ENCODE measurements at regions not wholly inside any gene's neighbourhood (a gene's known extent, or its start where the extent isn't known, plus 50 kb on each side); places are given as distances from the start of the nearest gene placed in this dataset.

- DNase-seq (ENCODE audit: low read depth in 3 of 3, low spot score in 1 of 3) = no peak
Measured at GRCh38 chr20:50372770-50373088, 137.5 kb upstream of the PTPN1 start.

- no peak for DNase-seq (ENCODE audit: low read depth in 3 of 3, low spot score in 1 of 3)
Measured at GRCh38 chr20:50373674-50374286, 136.4 kb upstream of the PTPN1 start.

DNA sequence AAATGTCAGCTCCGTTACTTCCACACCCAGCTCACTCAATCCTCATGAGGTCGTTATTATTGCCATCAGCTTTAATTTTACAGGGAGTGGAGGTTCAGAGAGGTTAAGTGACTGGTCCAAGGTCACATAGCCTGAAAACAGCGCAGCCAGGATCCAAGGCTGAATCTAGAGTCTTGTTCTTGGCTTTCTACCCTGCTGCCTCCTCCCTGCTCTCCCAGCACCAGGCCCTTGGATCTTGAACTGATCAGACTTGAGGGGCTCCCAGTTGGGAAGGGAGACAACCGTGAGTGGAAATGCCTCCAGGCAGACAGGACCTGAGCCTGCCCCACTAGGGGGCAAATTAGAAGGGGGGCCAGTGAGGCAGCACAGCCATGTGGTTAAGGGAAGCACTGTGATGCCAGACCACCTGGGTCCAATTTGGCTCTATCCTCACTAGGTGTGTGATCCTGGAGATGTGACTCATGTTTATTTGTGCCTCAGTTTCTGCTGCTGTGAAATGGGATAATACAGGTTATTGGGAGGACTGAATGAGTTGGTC lies 135.6 kb upstream of the PTPN1 start:
- no peak for DNase-seq (ENCODE audit: low read depth in 3 of 3, low spot score in 1 of 3)

GRCh38 chr20:50376179-50376887 lies 133.8 kb upstream of the PTPN1 start:
- no peak for DNase-seq (ENCODE audit: low read depth in 3 of 3, low spot score in 1 of 3)

- no peak for DNase-seq (ENCODE audit: low read depth in 3 of 3, low spot score in 1 of 3)
Measured at GRCh38 chr20:50376888-50377459, 133.2 kb upstream of the PTPN1 start.

- DNase-seq (ENCODE audit: low read depth in 3 of 3, low spot score in 1 of 3) = no peak
Measured at GRCh38 chr20:50378170-50379000, 131.8 kb upstream of the PTPN1 start.

- no peak for DNase-seq (ENCODE audit: low read depth in 3 of 3, low spot score in 1 of 3)
Measured at GRCh38 chr20:50379049-50379990, 130.9 kb upstream of the PTPN1 start.

- no peak for DNase-seq (ENCODE audit: low read depth in 3 of 3, low spot score in 1 of 3)
Measured at GRCh38 chr20:50379991-50380696, 130.0 kb upstream of the PTPN1 start.

DNA sequence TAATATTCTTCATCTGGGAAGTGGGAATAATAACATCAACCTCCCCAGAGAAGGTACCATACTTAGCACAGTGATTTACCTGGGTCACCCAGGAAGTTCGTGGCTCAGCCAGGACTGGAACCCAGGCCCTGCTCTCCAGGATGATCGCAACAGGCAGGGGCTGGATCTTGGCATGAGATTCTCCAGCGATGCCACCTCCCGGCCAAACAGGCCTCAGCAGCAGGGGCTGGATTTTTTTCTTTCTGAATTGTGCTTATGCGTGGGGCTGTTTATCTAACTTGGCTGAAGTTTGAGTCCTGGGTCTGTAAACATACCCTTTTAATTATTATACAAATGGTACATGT lies 129.5 kb upstream of the PTPN1 start:
- DNase-seq (ENCODE audit: low read depth in 3 of 3, low spot score in 1 of 3) = no peak

DNA sequence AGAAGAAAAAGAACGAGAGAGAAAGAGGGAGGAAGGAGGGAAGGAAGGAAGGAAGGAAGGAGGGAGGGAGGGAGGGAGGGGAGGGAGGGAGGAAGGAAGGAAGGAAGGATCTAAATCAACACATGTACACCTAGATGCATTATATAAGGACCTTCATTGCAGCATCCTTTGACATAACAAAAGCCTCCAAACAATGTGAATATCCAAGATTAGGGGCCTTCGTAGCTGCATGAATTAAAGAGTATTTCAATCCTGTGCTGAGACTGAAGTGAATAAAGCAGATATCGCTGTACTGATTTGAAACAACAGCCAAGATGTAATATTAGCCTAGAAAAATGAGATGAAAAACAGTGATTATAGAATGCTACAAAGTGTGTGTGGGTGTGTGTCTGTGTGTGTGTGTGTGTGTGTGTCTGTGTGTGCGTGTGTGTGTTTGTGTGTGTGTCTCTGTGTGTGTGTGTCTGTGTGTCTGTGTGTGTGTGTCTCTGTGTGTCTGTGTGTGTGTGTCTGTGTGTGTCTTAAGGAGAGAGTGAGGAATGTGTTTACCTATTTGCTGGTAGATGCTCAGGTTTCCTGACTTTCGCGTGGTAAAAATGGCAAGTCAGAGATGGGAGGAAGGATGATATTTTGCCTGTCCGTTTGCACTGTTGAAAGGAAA lies 129.0 kb upstream of the PTPN1 start:
- no peak for DNase-seq (ENCODE audit: low read depth in 3 of 3, low spot score in 1 of 3)

- DNase-seq (ENCODE audit: low read depth in 3 of 3, low spot score in 1 of 3) = no peak
Measured at GRCh38 chr20:50381771-50382593, 128.2 kb upstream of the PTPN1 start.

DNA sequence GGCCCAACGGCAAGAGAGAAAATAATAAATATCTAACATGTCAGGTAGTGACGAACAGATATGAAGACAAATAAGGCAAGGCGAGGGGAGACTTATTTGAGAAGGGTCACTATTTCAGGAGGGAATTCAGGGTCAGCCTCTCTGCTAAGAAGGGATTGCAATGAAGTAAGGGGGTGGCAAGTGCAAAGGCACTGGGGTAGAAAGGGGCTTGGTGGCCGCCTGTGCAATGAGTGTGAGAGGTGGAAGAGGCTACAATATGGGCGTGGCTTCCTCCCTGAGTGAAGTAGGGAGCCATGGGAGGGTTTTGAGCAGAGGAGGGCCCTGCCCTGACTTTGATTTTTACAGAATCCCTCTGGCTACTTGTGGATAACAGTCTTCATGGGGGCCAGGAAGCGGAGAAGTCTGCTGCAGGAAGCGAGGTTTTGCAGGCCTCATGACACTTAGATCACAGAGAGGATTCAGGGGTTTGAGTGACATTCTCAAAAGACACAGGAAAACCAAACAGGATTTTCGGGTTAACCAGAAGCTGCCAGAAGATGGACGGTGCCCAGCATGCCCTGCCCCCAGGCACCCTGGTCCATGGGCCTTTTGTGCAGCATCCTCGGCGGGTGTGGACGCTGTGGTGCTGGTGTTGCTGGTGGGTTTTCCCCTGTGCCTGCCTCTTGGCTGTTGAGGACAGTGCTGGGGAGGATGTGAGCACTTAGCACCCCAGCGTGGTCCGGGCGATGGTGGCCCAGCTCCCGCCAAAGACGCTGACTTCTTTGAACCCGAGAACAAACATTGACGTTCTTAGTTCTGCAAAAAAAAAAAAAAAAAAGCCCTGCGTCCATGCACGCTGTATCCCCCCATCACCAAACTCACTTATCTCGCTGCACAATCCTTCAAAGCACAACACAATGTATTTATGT lies 124.2 kb upstream of the PTPN1 start:
- peak in 1 of 3 donors; percentile 11 for DNase-seq (ENCODE audit: low read depth in 3 of 3, low spot score in 1 of 3)

DNA sequence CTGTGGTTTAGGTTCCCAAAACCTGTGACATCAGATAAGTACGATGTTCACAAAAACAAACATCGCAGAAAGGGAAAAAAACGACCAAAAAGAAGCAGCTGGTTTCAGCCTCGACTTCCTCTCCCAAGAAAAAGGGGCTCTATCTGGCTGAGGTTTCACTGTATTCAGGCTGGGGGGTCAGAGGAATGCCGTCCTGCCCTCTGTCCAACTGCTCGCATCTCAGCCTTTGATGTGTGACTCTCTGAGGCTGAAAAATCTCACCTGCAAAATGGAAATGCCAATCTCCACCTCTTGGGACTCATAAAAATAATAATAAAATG lies 123.6 kb upstream of the PTPN1 start:
- no peak for DNase-seq (ENCODE audit: low read depth in 3 of 3, low spot score in 1 of 3)

GRCh38 chr20:50387218-50387995 lies 122.8 kb upstream of the PTPN1 start:
- DNase-seq (ENCODE audit: low read depth in 3 of 3, low spot score in 1 of 3) = no peak

DNA sequence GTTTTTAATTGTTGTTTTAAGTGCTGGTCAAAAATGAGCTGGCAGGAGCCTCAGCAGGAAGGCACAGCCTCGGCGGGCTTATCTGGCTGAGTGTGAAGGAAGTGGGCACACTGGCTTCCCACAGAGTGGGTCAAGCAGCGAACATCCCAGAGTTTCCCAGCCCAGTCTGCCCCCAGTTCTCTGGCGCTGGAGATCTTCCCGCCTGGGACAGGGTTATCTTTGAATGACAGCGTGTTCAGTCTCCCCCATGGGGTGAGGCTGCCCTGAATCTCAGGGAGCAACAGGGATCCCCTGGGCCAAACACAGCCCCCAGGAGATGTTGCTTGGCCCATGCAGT lies 122.2 kb upstream of the PTPN1 start:
- DNase-seq (ENCODE audit: low read depth in 3 of 3, low spot score in 1 of 3) = no peak

DNA sequence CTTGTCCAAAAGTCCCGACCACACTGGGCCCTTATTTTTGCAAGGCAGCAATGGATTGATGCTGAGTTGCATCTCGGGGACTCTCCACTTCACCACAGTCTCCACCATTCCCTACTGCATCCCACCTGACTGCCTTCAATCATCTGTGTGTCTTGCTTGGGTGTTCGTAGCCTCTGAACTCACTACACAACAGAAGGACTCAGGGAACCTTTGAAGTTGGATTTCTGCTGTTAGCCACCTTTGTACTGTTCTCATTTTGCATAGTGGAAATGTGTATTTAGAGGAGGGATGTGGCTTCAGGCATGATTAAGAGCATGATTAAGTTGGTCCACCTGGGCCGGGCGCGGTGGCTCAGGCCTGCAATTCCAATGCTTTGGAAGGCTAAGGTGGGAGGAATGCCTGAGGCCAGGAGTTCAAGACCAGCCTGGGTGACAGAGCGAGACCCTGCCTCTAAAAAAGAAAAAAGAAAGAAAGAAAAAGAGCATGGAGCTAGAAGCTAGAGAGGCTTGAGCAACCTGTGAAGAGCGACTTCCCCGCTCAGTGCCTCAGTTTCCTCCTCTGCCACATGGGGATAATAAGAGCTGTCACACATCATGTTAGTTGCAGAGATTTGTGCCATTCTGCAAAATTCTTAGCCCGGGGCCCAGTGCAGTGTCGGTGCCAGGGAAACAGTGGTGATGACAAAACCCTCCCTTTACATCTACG lies 121.3 kb upstream of the PTPN1 start:
- DNase-seq (ENCODE audit: low read depth in 3 of 3, low spot score in 1 of 3) = no peak

GRCh38 chr20:50389438-50389807 lies 120.8 kb upstream of the PTPN1 start:
- no peak for DNase-seq (ENCODE audit: low read depth in 3 of 3, low spot score in 1 of 3)
